ENCODE measurements at regions not wholly inside any gene's neighbourhood (a gene's known extent, or its start where the extent isn't known, plus 50 kb on each side); places are given as distances from the start of the nearest gene placed in this dataset.

- TF ChIP-seq MAX (IDR thresholded peaks at IDR 0.05; ENCODE audit: low read depth, low read length): no peak
- no peak for TF ChIP-seq POLR2A (IDR thresholded peaks at IDR 0.05; ENCODE audit: extremely low read depth, insufficient read length)
- TF ChIP-seq MYC (IDR thresholded peaks at IDR 0.05; ENCODE audit: low read depth, low read length): no peak
- TF ChIP-seq CTCF (IDR thresholded peaks at IDR 0.05; ENCODE audit: low read depth, low read length): no peak
- DNase-seq (ENCODE audit: low read depth): no peak
- H3K4me3 ChIP-seq (ENCODE audit: low read depth, low read length): no peak overlapping the region
Measured at GRCh38 chr18:67964462-67964861, 447.9 kb upstream of the DSEL start.

GRCh38 chr18:67961701-67962440 lies 445.4 kb upstream of the DSEL start:
- no peak overlapping the region for H3K4me3 ChIP-seq (ENCODE audit: low read depth, low read length)
- no peak for DNase-seq (ENCODE audit: low read depth)

GRCh38 chr18:67957684-67958083 lies 441.2 kb upstream of the DSEL start:
- DNase-seq (ENCODE audit: low read depth): no peak
- H3K4me3 ChIP-seq (ENCODE audit: low read depth, low read length): no peak overlapping the region
- TF ChIP-seq MYC (IDR thresholded peaks at IDR 0.05; ENCODE audit: low read depth, low read length): no peak
- no peak for TF ChIP-seq POLR2A (IDR thresholded peaks at IDR 0.05; ENCODE audit: extremely low read depth, insufficient read length)
- no peak for TF ChIP-seq CTCF (IDR thresholded peaks at IDR 0.05; ENCODE audit: low read depth, low read length)
- no peak for TF ChIP-seq MAX (IDR thresholded peaks at IDR 0.05; ENCODE audit: low read depth, low read length)

More at GRCh38 chr18:67961701-67962440, 445.4 kb upstream of the DSEL start:
- no peak for TF ChIP-seq MYC (IDR thresholded peaks at IDR 0.05; ENCODE audit: low read depth, low read length)
- no peak for TF ChIP-seq POLR2A (IDR thresholded peaks at IDR 0.05; ENCODE audit: extremely low read depth, insufficient read length)
- no peak for TF ChIP-seq MAX (IDR thresholded peaks at IDR 0.05; ENCODE audit: low read depth, low read length)
- no peak for TF ChIP-seq CTCF (IDR thresholded peaks at IDR 0.05; ENCODE audit: low read depth, low read length)

- no peak for TF ChIP-seq MAX (IDR thresholded peaks at IDR 0.05; ENCODE audit: low read depth, low read length)
- TF ChIP-seq MYC (IDR thresholded peaks at IDR 0.05; ENCODE audit: low read depth, low read length): no peak
- no peak for TF ChIP-seq POLR2A (IDR thresholded peaks at IDR 0.05; ENCODE audit: extremely low read depth, insufficient read length)
- no peak for TF ChIP-seq CTCF (IDR thresholded peaks at IDR 0.05; ENCODE audit: low read depth, low read length)
- no peak overlapping the region for H3K4me3 ChIP-seq (ENCODE audit: low read depth, low read length)
- DNase-seq (ENCODE audit: low read depth): no peak
Measured at GRCh38 chr18:67954594-67954993, 438.1 kb upstream of the DSEL start.

- no peak overlapping the region for H3K4me3 ChIP-seq (ENCODE audit: low read depth, low read length)
- TF ChIP-seq MAX (IDR thresholded peaks at IDR 0.05; ENCODE audit: low read depth, low read length): no peak
- no peak for TF ChIP-seq MYC (IDR thresholded peaks at IDR 0.05; ENCODE audit: low read depth, low read length)
- no peak for TF ChIP-seq POLR2A (IDR thresholded peaks at IDR 0.05; ENCODE audit: extremely low read depth, insufficient read length)
- no peak for TF ChIP-seq CTCF (IDR thresholded peaks at IDR 0.05; ENCODE audit: low read depth, low read length)
- DNase-seq (ENCODE audit: low read depth): no peak
Measured at GRCh38 chr18:67951137-67951536, 434.6 kb upstream of the DSEL start.
